GM23338 (cell line): ENCODE measurements at regions not wholly inside any gene's neighbourhood (a gene's known extent, or its start where the extent isn't known, plus 50 kb on each side); places are given as distances from the start of the nearest gene placed in this dataset.
A peak's percentile ranks its signal among the peaks of the same experiment; 100 is the strongest.

Source experiments
- ATAC-seq: fragments of 200-7000 bp; cut with Tn5 transposase; 3 replicates; pipeline ENCODE4 v1.9.1; 2020
- DNase-seq: peaks from one replicate; pipeline ENCODE4 v3.0.0-alpha.2; 2015; ENCODE audit warnings: low spot score
- H2AFZ ChIP-seq: fragments of 200-600 bp; sonication (generic); 2 replicates; pipeline ENCODE4 v1.8.0; 2016; ENCODE audit warnings: antibody characterized with exemption, mild to moderate bottlenecking, moderate library complexity
- H3F3A ChIP-seq: fragments of 200-600 bp; sonication (generic); replicated peaks from 2 replicates; pipeline ENCODE4 v1.8.0; 2017; ENCODE audit warnings: antibody characterized with exemption, mixed run types, low read depth
- H3K27ac ChIP-seq: fragments of 200-600 bp; sonication (generic); 2 replicates; pipeline ENCODE4 v1.6.1; 2016; ENCODE audit warnings: low read depth
- H3K27me3 ChIP-seq: fragments of 200-600 bp; sonication (generic); 2 replicates; pipeline ENCODE4 v1.8.0; 2016; ENCODE audit warnings: mild to moderate bottlenecking, mixed run types, moderate library complexity; ENCODE audit not compliant: insufficient read depth
- H3K36me3 ChIP-seq: fragments of 200-600 bp; sonication (generic); 2 replicates; pipeline ENCODE4 v1.8.0; 2016; ENCODE audit warnings: mild to moderate bottlenecking; ENCODE audit not compliant: insufficient read depth
- H3K4me1 ChIP-seq: fragments of 200-600 bp; sonication (generic); 2 replicates; pipeline ENCODE4 v1.8.0; 2016; ENCODE audit warnings: mild to moderate bottlenecking, moderate library complexity; ENCODE audit not compliant: insufficient read depth
- H3K4me2 ChIP-seq: fragments of 200-600 bp; sonication (generic); 2 replicates; pipeline ENCODE4 v1.7.1; 2017; ENCODE audit warnings: mixed run types
- H3K4me3 ChIP-seq: fragments of 200-600 bp; sonication (generic); 2 replicates; pipeline ENCODE4 v1.6.1; 2016; ENCODE audit warnings: mixed run types
- H3K79me2 ChIP-seq: fragments of 200-600 bp; sonication (generic); replicated peaks from 2 replicates; pipeline ENCODE4 v1.8.0; 2017; ENCODE audit warnings: mild to moderate bottlenecking; ENCODE audit not compliant: insufficient read depth
- H3K9me2 ChIP-seq: fragments of 200-600 bp; sonication (generic); 2 replicates; pipeline ENCODE4 v1.8.0; 2017; ENCODE audit not compliant: insufficient read depth
- H4K20me1 ChIP-seq: fragments of 200-600 bp; sonication (generic); replicated peaks from 2 replicates; pipeline ENCODE4 v1.8.0; 2017; ENCODE audit warnings: mild to moderate bottlenecking; ENCODE audit not compliant: insufficient read depth
- H3K27ac Mint-ChIP-seq: 2 replicates; pipeline ENCODE4 v1.8.0; 2020; ENCODE audit warnings: inconsistent platforms, mild to moderate bottlenecking, moderate library complexity, mixed read lengths
- H3K27me3 Mint-ChIP-seq: 3 replicates; pipeline ENCODE4 v1.8.0; 2022; ENCODE audit warnings: low read depth, mild to moderate bottlenecking, moderate library complexity, mixed read lengths, inconsistent platforms; ENCODE audit not compliant: insufficient read depth, poor library complexity
- H3K36me3 Mint-ChIP-seq: 3 replicates; pipeline ENCODE4 v1.8.0; 2021; ENCODE audit warnings: low read depth, mild to moderate bottlenecking, inconsistent platforms, moderate library complexity, mixed read lengths
- H3K4me1 Mint-ChIP-seq: 3 replicates; pipeline ENCODE4 v1.8.0; 2020; ENCODE audit warnings: mild to moderate bottlenecking, inconsistent platforms, mixed read lengths
- H3K4me3 Mint-ChIP-seq: 3 replicates; pipeline ENCODE4 v1.8.0; 2021; ENCODE audit warnings: moderate library complexity, mild to moderate bottlenecking, inconsistent platforms, mixed read lengths
- H3K9me3 Mint-ChIP-seq: 3 replicates; pipeline ENCODE4 v1.8.0; 2020; ENCODE audit warnings: moderate library complexity, mild to moderate bottlenecking, inconsistent platforms, mixed read lengths
- EZH2 ChIP-seq: fragments of 200-600 bp; sonication (generic); IDR thresholded peaks from one replicate; pipeline ENCODE4 v1.8.0; 2017; ENCODE audit warnings: antibody characterized with exemption, mild to moderate bottlenecking, low read depth; ENCODE audit not compliant: unreplicated experiment
- STAT1 ChIP-seq: IDR thresholded peaks from one replicate; pipeline ENCODE4 v1.6.1; 2016; ENCODE audit warnings: antibody characterized with exemption; ENCODE audit not compliant: unreplicated experiment
- ZNF114 ChIP-seq: fragments of 250-450 bp; sonication (Bioruptor Pico); IDR thresholded peaks from 2 replicates; pipeline ENCODE4 v1.5.0; 2020; ENCODE audit warnings: mild to moderate bottlenecking, moderate library complexity
- TF ChIP-seq, protein P1 (sequence below): IDR thresholded peaks from 2 replicates; pipeline ENCODE4 v1.6.1; 2016; ENCODE audit warnings: antibody characterized with exemption
- TF ChIP-seq, protein P2 (sequence below): fragments of 250-450 bp; sonication (Bioruptor Pico); IDR thresholded peaks from 2 replicates; pipeline ENCODE4 v1.5.0; 2020; ENCODE audit warnings: mild to moderate bottlenecking, moderate library complexity

- ATAC-seq (no peak), DNase-seq (no peak)
- no peak overlapping the region for H3K27ac Mint-ChIP-seq
- no peak for TF ChIP-seq EZH2
- TF ChIP-seq STAT1: no peak
- TF ChIP-seq ZNF114 (CRISPR knock-in tag): no peak
- TF ChIP-seq, protein P1, sequence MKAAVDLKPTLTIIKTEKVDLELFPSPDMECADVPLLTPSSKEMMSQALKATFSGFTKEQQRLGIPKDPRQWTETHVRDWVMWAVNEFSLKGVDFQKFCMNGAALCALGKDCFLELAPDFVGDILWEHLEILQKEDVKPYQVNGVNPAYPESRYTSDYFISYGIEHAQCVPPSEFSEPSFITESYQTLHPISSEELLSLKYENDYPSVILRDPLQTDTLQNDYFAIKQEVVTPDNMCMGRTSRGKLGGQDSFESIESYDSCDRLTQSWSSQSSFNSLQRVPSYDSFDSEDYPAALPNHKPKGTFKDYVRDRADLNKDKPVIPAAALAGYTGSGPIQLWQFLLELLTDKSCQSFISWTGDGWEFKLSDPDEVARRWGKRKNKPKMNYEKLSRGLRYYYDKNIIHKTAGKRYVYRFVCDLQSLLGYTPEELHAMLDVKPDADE: no peak
- TF ChIP-seq, protein P2, sequence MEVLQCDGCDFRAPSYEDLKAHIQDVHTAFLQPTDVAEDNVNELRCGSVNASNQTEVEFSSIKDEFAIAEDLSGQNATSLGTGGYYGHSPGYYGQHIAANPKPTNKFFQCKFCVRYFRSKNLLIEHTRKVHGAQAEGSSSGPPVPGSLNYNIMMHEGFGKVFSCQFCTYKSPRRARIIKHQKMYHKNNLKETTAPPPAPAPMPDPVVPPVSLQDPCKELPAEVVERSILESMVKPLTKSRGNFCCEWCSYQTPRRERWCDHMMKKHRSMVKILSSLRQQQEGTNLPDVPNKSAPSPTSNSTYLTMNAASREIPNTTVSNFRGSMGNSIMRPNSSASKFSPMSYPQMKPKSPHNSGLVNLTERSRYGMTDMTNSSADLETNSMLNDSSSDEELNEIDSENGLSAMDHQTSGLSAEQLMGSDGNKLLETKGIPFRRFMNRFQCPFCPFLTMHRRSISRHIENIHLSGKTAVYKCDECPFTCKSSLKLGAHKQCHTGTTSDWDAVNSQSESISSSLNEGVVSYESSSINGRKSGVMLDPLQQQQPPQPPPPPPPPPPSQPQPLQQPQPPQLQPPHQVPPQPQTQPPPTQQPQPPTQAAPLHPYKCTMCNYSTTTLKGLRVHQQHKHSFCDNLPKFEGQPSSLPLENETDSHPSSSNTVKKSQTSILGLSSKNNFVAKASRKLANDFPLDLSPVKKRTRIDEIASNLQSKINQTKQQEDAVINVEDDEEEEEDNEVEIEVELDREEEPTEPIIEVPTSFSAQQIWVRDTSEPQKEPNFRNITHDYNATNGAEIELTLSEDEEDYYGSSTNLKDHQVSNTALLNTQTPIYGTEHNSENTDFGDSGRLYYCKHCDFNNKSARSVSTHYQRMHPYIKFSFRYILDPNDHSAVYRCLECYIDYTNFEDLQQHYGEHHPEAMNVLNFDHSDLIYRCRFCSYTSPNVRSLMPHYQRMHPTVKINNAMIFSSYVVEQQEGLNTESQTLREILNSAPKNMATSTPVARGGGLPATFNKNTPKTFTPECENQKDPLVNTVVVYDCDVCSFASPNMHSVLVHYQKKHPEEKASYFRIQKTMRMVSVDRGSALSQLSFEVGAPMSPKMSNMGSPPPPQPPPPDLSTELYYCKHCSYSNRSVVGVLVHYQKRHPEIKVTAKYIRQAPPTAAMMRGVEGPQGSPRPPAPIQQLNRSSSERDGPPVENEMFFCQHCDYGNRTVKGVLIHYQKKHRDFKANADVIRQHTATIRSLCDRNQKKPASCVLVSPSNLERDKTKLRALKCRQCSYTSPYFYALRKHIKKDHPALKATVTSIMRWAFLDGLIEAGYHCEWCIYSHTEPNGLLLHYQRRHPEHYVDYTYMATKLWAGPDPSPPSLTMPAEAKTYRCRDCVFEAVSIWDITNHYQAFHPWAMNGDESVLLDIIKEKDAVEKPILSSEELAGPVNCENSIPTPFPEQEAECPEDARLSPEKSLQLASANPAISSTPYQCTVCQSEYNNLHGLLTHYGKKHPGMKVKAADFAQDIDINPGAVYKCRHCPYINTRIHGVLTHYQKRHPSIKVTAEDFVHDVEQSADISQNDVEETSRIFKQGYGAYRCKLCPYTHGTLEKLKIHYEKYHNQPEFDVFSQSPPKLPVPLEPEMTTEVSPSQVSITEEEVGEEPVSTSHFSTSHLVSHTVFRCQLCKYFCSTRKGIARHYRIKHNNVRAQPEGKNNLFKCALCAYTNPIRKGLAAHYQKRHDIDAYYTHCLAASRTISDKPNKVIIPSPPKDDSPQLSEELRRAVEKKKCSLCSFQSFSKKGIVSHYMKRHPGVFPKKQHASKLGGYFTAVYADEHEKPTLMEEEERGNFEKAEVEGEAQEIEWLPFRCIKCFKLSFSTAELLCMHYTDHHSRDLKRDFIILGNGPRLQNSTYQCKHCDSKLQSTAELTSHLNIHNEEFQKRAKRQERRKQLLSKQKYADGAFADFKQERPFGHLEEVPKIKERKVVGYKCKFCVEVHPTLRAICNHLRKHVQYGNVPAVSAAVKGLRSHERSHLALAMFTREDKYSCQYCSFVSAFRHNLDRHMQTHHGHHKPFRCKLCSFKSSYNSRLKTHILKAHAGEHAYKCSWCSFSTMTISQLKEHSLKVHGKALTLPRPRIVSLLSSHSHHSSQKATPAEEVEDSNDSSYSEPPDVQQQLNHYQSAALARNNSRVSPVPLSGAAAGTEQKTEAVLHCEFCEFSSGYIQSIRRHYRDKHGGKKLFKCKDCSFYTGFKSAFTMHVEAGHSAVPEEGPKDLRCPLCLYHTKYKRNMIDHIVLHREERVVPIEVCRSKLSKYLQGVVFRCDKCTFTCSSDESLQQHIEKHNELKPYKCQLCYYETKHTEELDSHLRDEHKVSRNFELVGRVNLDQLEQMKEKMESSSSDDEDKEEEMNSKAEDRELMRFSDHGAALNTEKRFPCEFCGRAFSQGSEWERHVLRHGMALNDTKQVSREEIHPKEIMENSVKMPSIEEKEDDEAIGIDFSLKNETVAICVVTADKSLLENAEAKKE (CRISPR knock-in tag): no peak
- H3K27ac ChIP-seq: no peak overlapping the region
- H3K27me3 Mint-ChIP-seq: peaks cover 9% of the 10 kb centered on the region
- peaks cover 21% of the 10 kb centered on the region for H3K9me3 Mint-ChIP-seq
- peaks cover 4% of the 10 kb centered on the region; the same call in 1 of the 2 replicates for H3K9me2 ChIP-seq
- H3K27me3 ChIP-seq: no peaks in the 10 kb centered on the region
- H3K4me2 ChIP-seq: no peak overlapping the region
- H3K4me3 Mint-ChIP-seq: no peak overlapping the region
- H3K4me1 Mint-ChIP-seq: peaks cover 13% of the 10 kb centered on the region
- peaks cover 12% of the 10 kb centered on the region for H3K36me3 Mint-ChIP-seq
- H3K4me3 ChIP-seq: no peak overlapping the region
- peaks cover 7% of the 10 kb centered on the region; the same call in 1 of the 2 replicates for H3K4me1 ChIP-seq
- no peaks in the 10 kb centered on the region for H3K36me3 ChIP-seq
- no peaks in the 10 kb centered on the region for H4K20me1 ChIP-seq
- no peaks in the 10 kb centered on the region for H3F3A ChIP-seq
- no peaks in the 10 kb centered on the region for H3K79me2 ChIP-seq
- peak overlapping the region; percentile 16; the same call in 1 of the 2 replicates for H2AFZ ChIP-seq
Observed at GRCh38 chr4:123338715-123339114, 57.9 kb upstream of the SPRY1 start.
